Endodermal cell (in vitro differentiated cells): ENCODE measurements at regions not wholly inside any gene's neighbourhood (a gene's known extent, or its start where the extent isn't known, plus 50 kb on each side); places are given as distances from the start of the nearest gene placed in this dataset.

Experiments used
- DNase-seq: peaks from one replicate; pipeline ENCODE4 v3.0.0-alpha.2; 2017
- H3K27ac ChIP-seq: 2 replicates; pipeline ENCODE4 v1.5.1; 2013; ENCODE audit warnings: mild to moderate bottlenecking, low read depth, low read length, moderate library complexity
- H3K27me3 ChIP-seq: 2 replicates; pipeline ENCODE4 v1.6.1; 2013; ENCODE audit warnings: mild to moderate bottlenecking, low read length, moderate library complexity; ENCODE audit not compliant: insufficient read depth, control insufficient read depth, poor library complexity, severe bottlenecking
- H3K36me3 ChIP-seq: 2 replicates; pipeline ENCODE4 v1.7.0; 2013; ENCODE audit warnings: mild to moderate bottlenecking, low read length, moderate library complexity; ENCODE audit not compliant: control insufficient read depth, insufficient read depth
- H3K4me1 ChIP-seq: one replicate; pipeline ENCODE4 v1.7.0; 2013; ENCODE audit warnings: low read length; ENCODE audit not compliant: control insufficient read depth, insufficient read depth
- H3K4me3 ChIP-seq: 2 replicates; pipeline ENCODE4 v1.5.1; 2013; ENCODE audit warnings: mild to moderate bottlenecking, low read length, moderate library complexity
- H3K9ac ChIP-seq: 2 replicates; pipeline ENCODE4 v1.6.1; 2013; ENCODE audit warnings: mild to moderate bottlenecking, low read length, moderate library complexity; ENCODE audit not compliant: poor library complexity, severe bottlenecking; ENCODE audit errors: extremely low read depth
- H3K9me3 ChIP-seq: 2 replicates; pipeline ENCODE4 v1.6.1; 2013; ENCODE audit warnings: mild to moderate bottlenecking, low read length, moderate library complexity; ENCODE audit not compliant: control insufficient read depth
- H3K27ac Mint-ChIP-seq: 2 replicates; pipeline ENCODE4 v1.8.0; 2020; ENCODE audit warnings: mixed read lengths
- H3K27me3 Mint-ChIP-seq: 2 replicates; pipeline ENCODE4 v1.8.0; 2021; ENCODE audit warnings: mild to moderate bottlenecking, mixed read lengths; ENCODE audit not compliant: insufficient read depth
- H3K36me3 Mint-ChIP-seq: 2 replicates; pipeline ENCODE4 v1.8.0; 2020; ENCODE audit warnings: low read depth, mixed read lengths
- H3K4me1 Mint-ChIP-seq: 2 replicates; pipeline ENCODE4 v1.8.0; 2020; ENCODE audit warnings: mixed read lengths
- H3K4me3 Mint-ChIP-seq: 2 replicates; pipeline ENCODE4 v1.8.0; 2020; ENCODE audit warnings: mild to moderate bottlenecking, moderate library complexity, mixed read lengths
- H3K9me3 Mint-ChIP-seq: 2 replicates; pipeline ENCODE4 v1.8.0; 2020; ENCODE audit warnings: mild to moderate bottlenecking, mixed read lengths
- WGBS, 2 experiments: methylation state at CpG; one replicate each; pipeline versions ENCODE4 v1.1.5 to v1.1.7; 2013; ENCODE audit warnings: missing lambda C conversion rate in 2 of 2, mixed read lengths in 1 of 2; ENCODE audit not compliant: insufficient coverage in 1 of 2, insufficient read length in 1 of 2; 5-methylcytosine and 5-hydroxymethylcytosine counted together
- TF ChIP-seq, protein P1 (sequence below): fragments of 200-600 bp; sonication (generic); conservative IDR thresholded peaks from 2 replicates; pipeline ENCODE4 v1.5.0; 2021; ENCODE audit warnings: antibody characterized with exemption, mild to moderate bottlenecking

DNA sequence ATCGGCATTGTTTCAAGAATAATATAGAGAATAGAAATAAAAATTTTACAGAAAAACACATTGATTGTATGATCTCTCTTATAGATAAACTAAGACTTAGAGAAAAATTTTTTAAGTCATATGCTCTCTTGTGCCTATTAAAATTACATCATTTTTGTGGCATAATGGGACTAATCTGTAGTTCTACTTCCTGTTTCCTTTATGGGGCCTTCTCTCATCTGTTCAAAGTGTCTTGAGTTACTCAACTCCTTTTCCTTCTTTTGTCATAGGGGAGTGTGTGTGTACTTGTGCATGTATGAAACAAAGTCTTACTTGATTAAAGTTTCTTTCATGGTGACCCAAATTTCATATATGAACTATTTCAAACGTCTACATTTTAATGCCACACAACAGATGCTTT is 1448.9 kb upstream of the TENM3 start:
- Histone ChIP-seq H3K27me3 (no peaks in the 10 kb centered on the region), H3K4me3 (no peak overlapping the region), H3K4me1 (no peaks in the 10 kb centered on the region), H3K36me3 (no peaks in the 10 kb centered on the region), H3K9ac (no peak overlapping the region), H3K9me3 (no peaks in the 10 kb centered on the region), H3K27ac (no peak overlapping the region)
- Mint-ChIP-seq H3K9me3 (no peaks in the 10 kb centered on the region), H3K27ac (no peak overlapping the region), H3K4me3 (no peak overlapping the region), H3K27me3 (no peaks in the 10 kb centered on the region), H3K36me3 (no peaks in the 10 kb centered on the region), H3K4me1 (peaks cover 18% of the 10 kb centered on the region)
- DNase-seq, result no peak
- WGBS, 2 experiments, result 98% methylated on average over 2 of the region's 2 CpGs; no CpG with 5 or more reads in 1 of the 2 experiments
- TF ChIP-seq, protein P1, sequence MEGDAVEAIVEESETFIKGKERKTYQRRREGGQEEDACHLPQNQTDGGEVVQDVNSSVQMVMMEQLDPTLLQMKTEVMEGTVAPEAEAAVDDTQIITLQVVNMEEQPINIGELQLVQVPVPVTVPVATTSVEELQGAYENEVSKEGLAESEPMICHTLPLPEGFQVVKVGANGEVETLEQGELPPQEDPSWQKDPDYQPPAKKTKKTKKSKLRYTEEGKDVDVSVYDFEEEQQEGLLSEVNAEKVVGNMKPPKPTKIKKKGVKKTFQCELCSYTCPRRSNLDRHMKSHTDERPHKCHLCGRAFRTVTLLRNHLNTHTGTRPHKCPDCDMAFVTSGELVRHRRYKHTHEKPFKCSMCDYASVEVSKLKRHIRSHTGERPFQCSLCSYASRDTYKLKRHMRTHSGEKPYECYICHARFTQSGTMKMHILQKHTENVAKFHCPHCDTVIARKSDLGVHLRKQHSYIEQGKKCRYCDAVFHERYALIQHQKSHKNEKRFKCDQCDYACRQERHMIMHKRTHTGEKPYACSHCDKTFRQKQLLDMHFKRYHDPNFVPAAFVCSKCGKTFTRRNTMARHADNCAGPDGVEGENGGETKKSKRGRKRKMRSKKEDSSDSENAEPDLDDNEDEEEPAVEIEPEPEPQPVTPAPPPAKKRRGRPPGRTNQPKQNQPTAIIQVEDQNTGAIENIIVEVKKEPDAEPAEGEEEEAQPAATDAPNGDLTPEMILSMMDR, result no peak

DNA sequence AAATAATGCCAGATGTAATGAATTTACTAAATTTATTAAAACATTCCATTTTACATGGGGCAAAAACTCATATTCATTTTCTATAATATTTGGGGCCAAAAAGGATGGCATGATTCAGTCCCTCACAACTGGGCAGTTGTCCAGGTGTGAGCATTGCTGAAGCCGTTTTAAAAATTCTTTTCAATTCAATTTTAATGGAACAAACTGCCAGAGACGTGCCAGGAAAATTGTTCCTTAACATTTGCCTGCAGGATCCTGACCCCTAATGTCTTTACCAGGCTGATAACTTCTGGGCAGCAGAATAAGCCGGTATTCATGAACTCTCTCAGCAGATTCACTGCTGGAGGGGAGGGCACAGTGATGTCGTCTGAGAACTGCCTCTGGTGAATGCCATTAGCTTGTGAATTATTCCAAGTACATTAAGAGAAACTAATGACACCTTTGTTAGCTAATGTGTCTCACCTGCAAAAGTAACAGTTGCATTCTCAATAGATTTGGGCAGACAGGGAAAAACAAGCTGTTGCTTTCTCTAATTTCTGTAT is 1445.1 kb upstream of the TENM3 start:
- peaks cover 18% of the 10 kb centered on the region for H3K4me1 Mint-ChIP-seq

DNA sequence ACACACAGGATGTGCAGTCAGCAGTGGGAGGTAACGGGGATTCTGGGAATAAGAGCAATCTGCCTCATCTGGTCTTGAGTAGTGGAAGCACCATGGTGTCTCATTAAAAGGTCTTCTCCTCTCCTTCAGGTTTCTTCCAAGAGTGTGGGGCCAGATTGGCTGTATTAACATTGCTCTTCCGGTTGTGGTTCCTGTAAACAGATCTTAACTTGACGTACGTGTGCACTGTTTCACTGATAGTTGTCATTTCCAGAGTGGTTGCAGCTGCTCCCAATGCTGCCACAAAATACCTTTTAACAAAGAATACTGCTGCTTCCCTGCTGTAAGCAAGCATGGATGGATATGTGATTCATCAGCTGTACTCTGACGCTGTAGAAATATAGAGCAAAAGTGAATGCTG is 1443.4 kb upstream of the TENM3 start:
- Mint-ChIP-seq H3K27me3 (no peaks in the 10 kb centered on the region), H3K4me3 (no peak overlapping the region), H3K27ac (no peak overlapping the region), H3K9me3 (no peaks in the 10 kb centered on the region), H3K36me3 (no peaks in the 10 kb centered on the region), H3K4me1 (peaks cover 13% of the 10 kb centered on the region)
- TF ChIP-seq, protein P1, result no peak
- DNase-seq, result no peak
- no peaks in the 10 kb centered on the region for H3K4me1 ChIP-seq
- H3K9me3 ChIP-seq, result no peaks in the 10 kb centered on the region
- no peaks in the 10 kb centered on the region for H3K36me3 ChIP-seq
- H3K27ac ChIP-seq, result no peak overlapping the region
- no peak overlapping the region for H3K4me3 ChIP-seq
- H3K27me3 ChIP-seq, result no peaks in the 10 kb centered on the region
- WGBS, 2 experiments, result 94 to 100% methylated on average over 2 to 5 of the region's 5 CpGs
- H3K9ac ChIP-seq, result no peak overlapping the region

More for the DNA sequence above, 1445.1 kb upstream of the TENM3 start:
- Histone ChIP-seq H3K36me3 (no peaks in the 10 kb centered on the region), H3K27me3 (no peaks in the 10 kb centered on the region), H3K27ac (no peak overlapping the region), H3K4me1 (no peaks in the 10 kb centered on the region), H3K4me3 (no peak overlapping the region), H3K9ac (no peak overlapping the region), H3K9me3 (no peaks in the 10 kb centered on the region)
- H3K27ac Mint-ChIP-seq, result no peak overlapping the region
- H3K9me3 Mint-ChIP-seq, result no peaks in the 10 kb centered on the region
- DNase-seq, result no peak
- H3K4me3 Mint-ChIP-seq, result no peak overlapping the region
- 74 to 82% methylated on average over 2 to 4 of the region's 4 CpGs for WGBS, 2 experiments
- H3K27me3 Mint-ChIP-seq, result no peaks in the 10 kb centered on the region
- H3K36me3 Mint-ChIP-seq, result no peaks in the 10 kb centered on the region
- TF ChIP-seq, protein P1, result no peak
